Neural progenitor cell (in vitro differentiated cells): ENCODE measurements at regions not wholly inside any gene's neighbourhood (a gene's known extent, or its start where the extent isn't known, plus 50 kb on each side); places are given as distances from the start of the nearest gene placed in this dataset.

Experiments used
- EZH2 ChIP-seq: fragments of 200-600 bp; sonication (generic); IDR thresholded peaks from 2 replicates; pipeline ENCODE4 v1.6.1; 2017; ENCODE audit warnings: antibody characterized with exemption, mild to moderate bottlenecking, moderate library complexity
- EZH2phosphoT487 ChIP-seq: fragments of 200-600 bp; sonication (generic); IDR thresholded peaks from 2 replicates; pipeline ENCODE4 v1.6.1; 2017; ENCODE audit warnings: antibody characterized with exemption
- TF ChIP-seq, protein P1 (sequence below): fragments of 200-600 bp; sonication (generic); IDR thresholded peaks from 2 replicates; pipeline ENCODE4 v1.5.1; 2017; ENCODE audit warnings: antibody characterized with exemption, mild to moderate bottlenecking

DNA sequence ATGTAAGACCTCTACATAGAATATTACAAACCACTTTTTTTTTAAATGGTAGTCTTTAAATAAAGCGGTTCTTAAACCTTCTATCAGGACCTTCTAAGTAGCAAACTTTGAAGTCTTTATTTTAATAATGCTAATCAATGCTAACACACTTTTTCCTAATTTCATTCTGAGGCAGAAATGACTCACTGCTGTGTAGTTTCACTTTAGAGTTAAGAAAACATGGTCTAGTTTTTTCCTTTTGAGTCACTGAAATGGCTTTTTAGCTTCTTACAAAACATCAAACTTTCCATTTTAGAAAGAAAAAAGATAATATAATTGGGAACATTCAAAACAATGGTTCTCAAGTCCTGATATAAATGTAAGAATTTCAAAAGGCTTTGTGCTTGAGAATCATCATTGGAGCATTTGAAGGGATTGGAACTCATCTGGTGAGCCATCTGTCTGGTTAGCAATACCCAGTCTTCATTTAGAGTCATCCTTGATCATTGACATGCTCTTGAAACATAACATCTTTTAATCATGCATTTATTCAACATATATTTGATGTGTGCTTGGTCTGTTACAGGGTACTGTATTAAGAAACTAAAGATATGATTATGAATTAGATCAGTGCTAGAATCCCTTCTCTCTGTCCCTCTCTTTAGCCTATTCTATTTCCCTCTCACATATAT, 258.3 kb upstream of the MON1B start:
- TF ChIP-seq EZH2 (no peak), EZH2phosphoT487 (no peak)
- TF ChIP-seq, protein P1, sequence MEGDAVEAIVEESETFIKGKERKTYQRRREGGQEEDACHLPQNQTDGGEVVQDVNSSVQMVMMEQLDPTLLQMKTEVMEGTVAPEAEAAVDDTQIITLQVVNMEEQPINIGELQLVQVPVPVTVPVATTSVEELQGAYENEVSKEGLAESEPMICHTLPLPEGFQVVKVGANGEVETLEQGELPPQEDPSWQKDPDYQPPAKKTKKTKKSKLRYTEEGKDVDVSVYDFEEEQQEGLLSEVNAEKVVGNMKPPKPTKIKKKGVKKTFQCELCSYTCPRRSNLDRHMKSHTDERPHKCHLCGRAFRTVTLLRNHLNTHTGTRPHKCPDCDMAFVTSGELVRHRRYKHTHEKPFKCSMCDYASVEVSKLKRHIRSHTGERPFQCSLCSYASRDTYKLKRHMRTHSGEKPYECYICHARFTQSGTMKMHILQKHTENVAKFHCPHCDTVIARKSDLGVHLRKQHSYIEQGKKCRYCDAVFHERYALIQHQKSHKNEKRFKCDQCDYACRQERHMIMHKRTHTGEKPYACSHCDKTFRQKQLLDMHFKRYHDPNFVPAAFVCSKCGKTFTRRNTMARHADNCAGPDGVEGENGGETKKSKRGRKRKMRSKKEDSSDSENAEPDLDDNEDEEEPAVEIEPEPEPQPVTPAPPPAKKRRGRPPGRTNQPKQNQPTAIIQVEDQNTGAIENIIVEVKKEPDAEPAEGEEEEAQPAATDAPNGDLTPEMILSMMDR, result no peak
